DOHH2 (cell line): ENCODE measurements at regions not wholly inside any gene's neighbourhood (a gene's known extent, or its start where the extent isn't known, plus 50 kb on each side); places are given as distances from the start of the nearest gene placed in this dataset.

Source experiments
- EZH2phosphoT487 ChIP-seq: fragments of 200-600 bp; sonication (generic); IDR thresholded peaks from 2 replicates; pipeline ENCODE4 v1.6.1; 2017; ENCODE audit warnings: borderline replicate concordance, mild to moderate bottlenecking, antibody characterized with exemption, low read length, moderate library complexity, mixed read lengths
- TF ChIP-seq, protein P1 (sequence below): fragments of 200-600 bp; sonication (generic); IDR thresholded peaks from one replicate; pipeline ENCODE4 v1.5.1; 2014; ENCODE audit warnings: antibody characterized with exemption, mild to moderate bottlenecking, low read depth, low read length; ENCODE audit not compliant: poor library complexity, severe bottlenecking

DNA sequence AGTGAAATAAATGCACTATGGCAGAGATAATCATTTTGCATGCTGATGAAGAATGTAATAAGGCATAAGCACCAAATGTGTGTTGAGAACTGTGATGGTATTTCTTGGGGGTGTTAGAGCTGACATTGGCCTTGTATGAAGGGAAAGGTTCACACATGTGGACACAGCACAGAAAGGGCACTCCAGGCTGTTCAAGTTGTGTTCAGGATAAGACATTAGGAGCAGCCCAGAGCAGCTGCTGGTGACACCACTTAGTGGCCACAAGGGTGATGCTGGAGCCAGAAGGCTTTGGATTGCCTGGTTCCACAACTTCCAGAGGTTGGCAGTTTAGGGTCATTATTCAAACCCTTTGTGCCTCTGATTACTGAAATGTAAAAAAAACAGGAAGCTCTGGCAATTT is 155.4 kb downstream of the GOLGA6L6 start:
- TF ChIP-seq, protein P1, sequence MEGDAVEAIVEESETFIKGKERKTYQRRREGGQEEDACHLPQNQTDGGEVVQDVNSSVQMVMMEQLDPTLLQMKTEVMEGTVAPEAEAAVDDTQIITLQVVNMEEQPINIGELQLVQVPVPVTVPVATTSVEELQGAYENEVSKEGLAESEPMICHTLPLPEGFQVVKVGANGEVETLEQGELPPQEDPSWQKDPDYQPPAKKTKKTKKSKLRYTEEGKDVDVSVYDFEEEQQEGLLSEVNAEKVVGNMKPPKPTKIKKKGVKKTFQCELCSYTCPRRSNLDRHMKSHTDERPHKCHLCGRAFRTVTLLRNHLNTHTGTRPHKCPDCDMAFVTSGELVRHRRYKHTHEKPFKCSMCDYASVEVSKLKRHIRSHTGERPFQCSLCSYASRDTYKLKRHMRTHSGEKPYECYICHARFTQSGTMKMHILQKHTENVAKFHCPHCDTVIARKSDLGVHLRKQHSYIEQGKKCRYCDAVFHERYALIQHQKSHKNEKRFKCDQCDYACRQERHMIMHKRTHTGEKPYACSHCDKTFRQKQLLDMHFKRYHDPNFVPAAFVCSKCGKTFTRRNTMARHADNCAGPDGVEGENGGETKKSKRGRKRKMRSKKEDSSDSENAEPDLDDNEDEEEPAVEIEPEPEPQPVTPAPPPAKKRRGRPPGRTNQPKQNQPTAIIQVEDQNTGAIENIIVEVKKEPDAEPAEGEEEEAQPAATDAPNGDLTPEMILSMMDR = no peak
- no peak for TF ChIP-seq EZH2phosphoT487
